ENCODE measurements at regions not wholly inside any gene's neighbourhood (a gene's known extent, or its start where the extent isn't known, plus 50 kb on each side); places are given as distances from the start of the nearest gene placed in this dataset.
A peak's percentile ranks its signal among the peaks of the same experiment; 100 is the strongest.

DNA sequence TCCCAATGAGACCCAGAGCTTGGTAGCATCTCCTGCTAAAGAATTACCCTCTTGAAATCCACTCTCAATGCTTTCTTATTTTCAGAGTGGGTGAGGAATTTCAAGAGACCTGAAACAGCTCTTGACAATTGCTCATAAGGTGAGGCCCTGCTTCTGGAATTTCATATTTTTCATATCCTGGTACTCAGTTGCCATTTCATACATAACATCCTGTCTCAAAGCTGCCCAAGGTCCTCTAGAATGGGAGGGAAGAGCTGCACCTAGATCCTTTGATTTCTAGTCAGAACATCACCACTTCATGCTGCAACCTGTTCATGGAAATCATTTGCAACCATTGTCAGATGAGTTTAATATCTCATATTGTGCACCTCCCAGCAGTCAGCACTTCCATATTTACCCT is 404.8 kb upstream of the GALNT5 start:
- Histone ChIP-seq H3K4me1 (ENCODE audit: low read depth) (no peaks in the 10 kb centered on the region), H3K4me3 (no peak overlapping the region), H3K9me3 (ENCODE audit: low read depth) (no peaks in the 10 kb centered on the region), H3K36me3 (no peaks in the 10 kb centered on the region), H3K27me3 (no peaks in the 10 kb centered on the region), H3K27ac (no peak overlapping the region)
- TF ChIP-seq, protein P1, sequence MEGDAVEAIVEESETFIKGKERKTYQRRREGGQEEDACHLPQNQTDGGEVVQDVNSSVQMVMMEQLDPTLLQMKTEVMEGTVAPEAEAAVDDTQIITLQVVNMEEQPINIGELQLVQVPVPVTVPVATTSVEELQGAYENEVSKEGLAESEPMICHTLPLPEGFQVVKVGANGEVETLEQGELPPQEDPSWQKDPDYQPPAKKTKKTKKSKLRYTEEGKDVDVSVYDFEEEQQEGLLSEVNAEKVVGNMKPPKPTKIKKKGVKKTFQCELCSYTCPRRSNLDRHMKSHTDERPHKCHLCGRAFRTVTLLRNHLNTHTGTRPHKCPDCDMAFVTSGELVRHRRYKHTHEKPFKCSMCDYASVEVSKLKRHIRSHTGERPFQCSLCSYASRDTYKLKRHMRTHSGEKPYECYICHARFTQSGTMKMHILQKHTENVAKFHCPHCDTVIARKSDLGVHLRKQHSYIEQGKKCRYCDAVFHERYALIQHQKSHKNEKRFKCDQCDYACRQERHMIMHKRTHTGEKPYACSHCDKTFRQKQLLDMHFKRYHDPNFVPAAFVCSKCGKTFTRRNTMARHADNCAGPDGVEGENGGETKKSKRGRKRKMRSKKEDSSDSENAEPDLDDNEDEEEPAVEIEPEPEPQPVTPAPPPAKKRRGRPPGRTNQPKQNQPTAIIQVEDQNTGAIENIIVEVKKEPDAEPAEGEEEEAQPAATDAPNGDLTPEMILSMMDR (IDR thresholded peaks at IDR 0.05; ENCODE audit: low read depth, low read length), result no peak
- no peak for DNase-seq (ENCODE audit: low read depth in 1 of 2, low spot score in 1 of 2)

DNA sequence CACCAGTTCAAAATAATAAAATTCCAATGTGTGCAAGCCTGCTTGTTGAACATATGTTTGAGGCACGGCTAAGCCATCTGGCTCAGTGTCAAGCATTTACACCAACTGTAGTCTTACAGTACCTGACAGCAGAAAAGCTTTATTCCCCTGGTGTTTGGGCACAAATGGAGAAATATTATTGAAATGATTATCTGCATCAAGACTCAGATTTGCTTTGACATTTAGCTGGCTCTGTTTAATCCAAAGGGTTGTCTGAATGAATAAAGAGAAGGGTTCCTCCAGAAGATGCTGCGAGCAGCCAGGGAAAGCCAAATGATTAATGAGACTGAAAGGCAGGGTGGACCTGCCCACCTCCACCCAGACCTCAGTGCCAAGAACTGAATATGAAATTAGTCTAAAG is 393.2 kb upstream of the GALNT5 start:
- no peak overlapping the region for H3K27ac ChIP-seq
- TF ChIP-seq, protein P1 (IDR thresholded peaks at IDR 0.05; ENCODE audit: low read depth, low read length), result no peak
- no peaks in the 10 kb centered on the region for H3K4me1 ChIP-seq (ENCODE audit: low read depth)
- DNase-seq (ENCODE audit: low read depth in 1 of 2, low spot score in 1 of 2), result no peak
- no peak overlapping the region for H3K4me3 ChIP-seq
- no peaks in the 10 kb centered on the region for H3K9me3 ChIP-seq (ENCODE audit: low read depth)
- H3K27me3 ChIP-seq, result no peaks in the 10 kb centered on the region
- no peaks in the 10 kb centered on the region for H3K36me3 ChIP-seq

DNA sequence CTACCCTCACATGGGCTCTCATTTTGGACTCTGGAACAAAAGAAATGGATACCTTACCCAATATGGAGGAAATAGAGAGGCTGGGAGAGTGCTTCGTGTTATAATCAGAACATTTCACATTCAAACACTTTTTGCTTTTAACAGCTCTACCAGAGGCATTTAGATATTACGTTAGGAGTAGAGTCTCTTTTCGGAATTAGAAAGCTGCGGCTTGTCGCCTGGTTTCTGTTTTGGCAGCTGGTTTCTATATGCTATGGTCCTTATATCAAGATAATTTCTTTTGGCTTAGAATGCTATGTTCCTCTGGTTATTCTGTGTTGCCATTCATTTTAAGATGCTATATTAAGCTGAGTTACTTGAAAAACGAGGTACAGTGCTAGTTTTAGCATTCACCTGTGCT is 392.8 kb upstream of the GALNT5 start:
- TF ChIP-seq, protein P1 (IDR thresholded peaks at IDR 0.05; ENCODE audit: low read depth, low read length), result no peak
- H3K4me1 ChIP-seq (ENCODE audit: low read depth), result no peaks in the 10 kb centered on the region
- no peak for DNase-seq (ENCODE audit: low read depth in 1 of 2, low spot score in 1 of 2)

DNA sequence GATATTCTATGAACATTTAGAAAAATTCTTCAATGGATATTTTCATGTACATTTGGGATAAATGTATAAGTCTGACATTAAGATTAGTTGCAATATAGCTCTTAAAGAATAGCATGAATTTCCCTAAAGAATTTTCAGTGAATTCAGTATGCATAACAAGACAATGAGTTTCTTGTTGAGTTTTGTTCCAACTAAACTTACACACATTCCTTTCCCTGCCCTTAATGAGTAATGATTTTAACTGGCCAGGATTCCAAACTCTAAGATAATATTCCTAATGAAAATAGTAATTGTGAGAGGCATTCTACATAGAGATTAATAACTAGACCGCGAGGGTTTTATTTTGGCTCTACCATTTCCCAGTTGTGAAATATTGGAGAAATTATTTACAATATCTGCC is 390.3 kb upstream of the GALNT5 start:
- Histone ChIP-seq H3K27me3 (no peaks in the 10 kb centered on the region), H3K27ac (no peak overlapping the region), H3K9me3 (ENCODE audit: low read depth) (no peaks in the 10 kb centered on the region), H3K36me3 (no peaks in the 10 kb centered on the region), H3K4me1 (ENCODE audit: low read depth) (no peaks in the 10 kb centered on the region), H3K4me3 (no peak overlapping the region)
- DNase-seq (ENCODE audit: low read depth in 1 of 2, low spot score in 1 of 2), result peak in 1 of 2 donors; percentile 10
- TF ChIP-seq, protein P1 (IDR thresholded peaks at IDR 0.05; ENCODE audit: low read depth, low read length), result no peak

More for the DNA sequence above, 392.8 kb upstream of the GALNT5 start:
- no peak overlapping the region for H3K27ac ChIP-seq
- H3K9me3 ChIP-seq (ENCODE audit: low read depth), result no peaks in the 10 kb centered on the region
- H3K27me3 ChIP-seq, result no peaks in the 10 kb centered on the region
- H3K4me3 ChIP-seq, result no peak overlapping the region
- H3K36me3 ChIP-seq, result no peaks in the 10 kb centered on the region

DNA sequence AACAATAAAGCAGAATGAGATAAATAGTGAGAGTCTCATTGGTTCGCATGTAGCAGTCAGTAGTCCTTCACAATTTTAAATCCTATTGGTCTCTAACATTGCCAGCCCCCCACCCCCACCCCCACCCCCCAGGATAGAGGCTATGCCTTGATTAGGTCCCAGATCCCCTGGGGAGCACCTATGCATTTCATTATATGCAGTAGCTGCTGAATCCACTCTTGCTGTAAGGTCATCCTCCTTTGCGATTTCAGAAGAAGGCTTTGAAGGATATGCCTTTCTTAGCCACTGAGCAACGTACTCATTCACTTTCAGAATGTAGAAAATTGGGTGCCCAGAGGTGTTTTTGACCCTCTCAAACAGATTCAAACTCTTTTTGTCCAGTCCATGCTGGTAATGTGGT is 382.8 kb upstream of the GALNT5 start:
- TF ChIP-seq, protein P1 (IDR thresholded peaks at IDR 0.05; ENCODE audit: low read depth, low read length), result no peak
- Histone ChIP-seq H3K27ac (no peak overlapping the region), H3K4me1 (ENCODE audit: low read depth) (no peaks in the 10 kb centered on the region), H3K36me3 (no peaks in the 10 kb centered on the region), H3K4me3 (no peak overlapping the region), H3K27me3 (no peaks in the 10 kb centered on the region), H3K9me3 (ENCODE audit: low read depth) (no peaks in the 10 kb centered on the region)
- no peak for DNase-seq (ENCODE audit: low read depth in 1 of 2, low spot score in 1 of 2)

DNA sequence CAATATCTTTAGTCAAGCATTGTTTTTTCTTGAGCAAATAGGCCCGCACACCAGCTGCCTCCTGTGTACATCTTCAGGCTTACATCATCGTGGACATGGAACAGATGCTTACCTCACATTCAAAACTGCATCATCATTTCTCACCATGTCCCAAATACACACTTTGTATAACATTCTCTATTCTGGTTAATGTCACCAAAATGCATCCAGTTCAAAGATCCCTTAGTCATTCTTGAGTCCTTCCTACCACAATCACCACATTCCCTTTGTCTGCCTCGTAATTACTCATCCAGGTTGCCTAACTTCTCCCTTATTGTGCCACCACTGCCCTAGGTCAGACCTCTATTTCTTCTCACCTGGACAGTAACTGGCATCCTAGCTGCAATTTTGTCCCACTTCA is 373.7 kb upstream of the GALNT5 start:
- no peak overlapping the region for H3K4me3 ChIP-seq
- no peak overlapping the region for H3K27ac ChIP-seq
- DNase-seq (ENCODE audit: low read depth in 1 of 2, low spot score in 1 of 2), result peak in 1 of 2 donors; percentile 9
- no peaks in the 10 kb centered on the region for H3K36me3 ChIP-seq
- TF ChIP-seq, protein P1 (IDR thresholded peaks at IDR 0.05; ENCODE audit: low read depth, low read length), result no peak
- no peaks in the 10 kb centered on the region for H3K9me3 ChIP-seq (ENCODE audit: low read depth)
- no peaks in the 10 kb centered on the region for H3K27me3 ChIP-seq
- H3K4me1 ChIP-seq (ENCODE audit: low read depth), result no peaks in the 10 kb centered on the region

Measured in cardiac muscle cell (in vitro differentiated cells and primary cell).